ENCODE measurements at regions not wholly inside any gene's neighbourhood (a gene's known extent, or its start where the extent isn't known, plus 50 kb on each side); places are given as distances from the start of the nearest gene placed in this dataset.

DNA sequence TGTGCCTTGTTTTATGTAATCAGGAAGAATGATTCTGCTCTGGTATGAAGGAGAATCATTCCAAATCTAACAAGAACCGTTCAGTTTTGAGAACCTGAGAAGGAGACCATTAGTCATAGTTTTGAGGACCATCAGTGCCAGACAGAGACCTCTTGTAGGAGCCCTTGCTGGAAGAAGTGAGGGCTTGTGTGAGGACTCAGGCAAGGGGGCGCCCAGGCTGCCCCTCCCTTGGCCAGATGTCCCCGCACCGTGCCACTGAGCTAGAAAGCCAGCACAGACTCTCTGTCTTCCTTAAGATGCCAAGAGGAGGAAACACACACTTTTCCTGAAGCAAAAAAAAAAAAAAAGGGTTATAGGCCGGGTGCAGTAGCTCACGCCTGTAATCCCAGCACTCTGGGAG lies 55.7 kb upstream of the SLC39A10 start:
- no peaks in the 10 kb centered on the region for H3K36me3 ChIP-seq (replicated peaks in 1 of 2; ENCODE audit: control insufficient read depth in 1 of 2, insufficient read depth in 2 of 2, low read length in 2 of 2)
- in situ Hi-C loops (cut with HindIII; ENCODE audit: extremely low pct_ligation_motif_present, low pct_unique_long_range_greater_than_20kb) = no loop called here
- ChIA-PET POLR2A (no interaction called here), CTCF (ENCODE audit: low intra/inter-chr PET ratio, low total read pairs) (no interaction called here)
- FAIRE-seq (no peak), DNase-seq (ENCODE audit: low spot score) (no peak), ATAC-seq (no peak)
- H3K9ac ChIP-seq (ENCODE audit: insufficient read depth, low read depth, low read length) = no peak overlapping the region
- BruUV-seq (replicated peaks) = no TSS peak
- no peak overlapping the region for H2AFZ ChIP-seq (ENCODE audit: low read length)
- H3K79me2 ChIP-seq (ENCODE audit: insufficient read depth, low read length) = no peaks in the 10 kb centered on the region
- H3K4me3 ChIP-seq (replicated peaks in 1 of 3; ENCODE audit: insufficient read depth in 1 of 3, low read depth in 2 of 3, low read length in 3 of 3) = no peak overlapping the region
- no peaks in the 10 kb centered on the region for H4K20me1 ChIP-seq (ENCODE audit: insufficient read depth, low read length)
- intact Hi-C loops (cut with micrococcal nuclease; ENCODE audit: unreplicated experiment) = no loop called here
- TF ChIP-seq E2F1 (CRISPR knock-in tag; IDR thresholded peaks at IDR 0.05) = no peak
- TF ChIP-seq RARG (CRISPR knock-in tag; IDR thresholded peaks at IDR 0.05; ENCODE audit: low read depth) = no peak
- no peak for TF ChIP-seq ZNF567 (CRISPR knock-in tag; IDR thresholded peaks at IDR 0.05; ENCODE audit: borderline replicate concordance)
- TF ChIP-seq XRCC5 (optimal IDR thresholded peaks at IDR 0.05; ENCODE audit: low read length) = no peak
- no peak for TF ChIP-seq ZNF264 (CRISPR knock-in tag; IDR thresholded peaks at IDR 0.05)
- no peak for TF ChIP-seq ARNT (IDR thresholded peaks at IDR 0.05)
- no peak for TF ChIP-seq ZKSCAN5 (CRISPR knock-in tag; IDR thresholded peaks at IDR 0.05)
- no peak for TF ChIP-seq ZNF256 (CRISPR knock-in tag; conservative IDR thresholded peaks at IDR 0.05)
- no peak for TF ChIP-seq ZNF607 (CRISPR knock-in tag; IDR thresholded peaks at IDR 0.05; ENCODE audit: borderline replicate concordance)
- no peak for TF ChIP-seq ASH2L (IDR thresholded peaks at IDR 0.05; ENCODE audit: insufficient read length, low read depth, low read length)
- no peak for TF ChIP-seq ZSCAN12 (CRISPR knock-in tag; IDR thresholded peaks at IDR 0.05)
- H3K4me1 ChIP-seq (ENCODE audit: insufficient read depth, low read length) = no peaks in the 10 kb centered on the region
- WGBS (ENCODE audit: low lambda C conversion rate) = 24% methylated on average over 6 of the region's 6 CpGs
- H3K27me3 ChIP-seq (ENCODE audit: control insufficient read depth in 1 of 2, insufficient read depth in 2 of 2, low read length in 2 of 2) = no peaks in the 10 kb centered on the region
- no peak overlapping the region for H3K4me2 ChIP-seq (ENCODE audit: low read depth, low read length)
- no peak overlapping the region for H3K27ac ChIP-seq (ENCODE audit: extremely low read length, insufficient read depth, low read length)
- H3K9me3 ChIP-seq (ENCODE audit: low read length) = no peaks in the 10 kb centered on the region
